Skeletal muscle tissue (tissue), 3 donors: ENCODE measurements at regions not wholly inside any gene's neighbourhood (a gene's known extent, or its start where the extent isn't known, plus 50 kb on each side); places are given as distances from the start of the nearest gene placed in this dataset.
"Not testable (repeated sequence)": the region's sequence is repeated elsewhere in the genome, so short reads cannot be mapped to it uniquely, and the experiment has no call there.

Experiments used
- H3K27ac ChIP-seq: one replicate; pipeline ENCODE4 v1.7.0; 2013; ENCODE audit warnings: mild to moderate bottlenecking, low read depth, low read length, inconsistent platforms
- H3K27me3 ChIP-seq, 3 donors: one replicate each; pipeline ENCODE4 v1.7.0; 2013; ENCODE audit warnings: low read length in 3 of 3; ENCODE audit not compliant: control insufficient read depth in 3 of 3, insufficient read depth in 3 of 3
- H3K36me3 ChIP-seq, 3 donors: one replicate each; pipeline ENCODE4 v1.7.0; 2013; ENCODE audit warnings: low read length in 3 of 3; ENCODE audit not compliant: control insufficient read depth in 3 of 3, insufficient read depth in 3 of 3
- H3K4me1 ChIP-seq, 3 donors: one replicate each; pipeline ENCODE4 v1.7.0; 2013; ENCODE audit warnings: low read length in 3 of 3, mild to moderate bottlenecking in 3 of 3; ENCODE audit not compliant: control insufficient read depth in 3 of 3, insufficient read depth in 3 of 3
- H3K4me3 ChIP-seq, 3 donors: one replicate each; pipeline ENCODE4 v1.7.0; 2013; ENCODE audit warnings: low read length in 3 of 3
- H3K9ac ChIP-seq, 3 donors: one replicate each; pipeline ENCODE4 v1.7.0; 2013; ENCODE audit warnings: low read length in 3 of 3, mild to moderate bottlenecking in 3 of 3, moderate library complexity in 2 of 3, low read depth in 1 of 3
- H3K9me3 ChIP-seq, 3 donors: one replicate each; pipeline ENCODE4 v1.7.0; 2013; ENCODE audit warnings: low read length in 3 of 3; ENCODE audit not compliant: control insufficient read depth in 3 of 3
- donor health status: Osteomylitis.

- Histone ChIP-seq H3K36me3 (no peaks in the 10 kb centered on the region), H3K9ac (no peak overlapping the region), H3K4me3 (no peak overlapping the region), H3K9me3 (no peaks in the 10 kb centered on the region), H3K27me3 (no peaks in the 10 kb centered on the region), H3K4me1 (no peaks in the 10 kb centered on the region), H3K27ac (no peak overlapping the region)
These were observed 481.0 kb upstream of the SOX9 start for GRCh38 chr17:71639865-71640264.

DNA sequence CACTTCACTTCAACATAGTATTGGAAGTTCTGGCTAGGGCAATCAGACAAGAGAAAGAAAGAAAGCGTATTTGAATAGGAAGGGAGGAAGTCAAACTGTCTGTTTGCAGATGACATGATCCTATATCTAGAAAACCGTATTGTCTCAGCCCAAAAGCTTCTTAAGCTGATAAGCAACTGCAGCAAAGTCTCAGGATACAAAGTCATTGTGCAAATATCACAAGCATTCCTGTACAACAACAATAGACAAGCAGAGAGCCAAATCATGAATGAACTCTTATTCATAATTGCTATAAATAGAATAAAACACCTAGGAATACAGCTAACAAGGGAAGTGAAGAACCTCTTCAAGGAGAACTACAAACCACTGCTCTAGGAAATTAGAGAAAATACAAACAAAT lies 473.9 kb upstream of the SOX9 start:
- H3K27me3 ChIP-seq, H3K9me3 ChIP-seq, H3K4me3 ChIP-seq, H3K36me3 ChIP-seq, H3K9ac ChIP-seq, H3K4me1 ChIP-seq, H3K27ac ChIP-seq: not testable (repeated sequence)

DNA sequence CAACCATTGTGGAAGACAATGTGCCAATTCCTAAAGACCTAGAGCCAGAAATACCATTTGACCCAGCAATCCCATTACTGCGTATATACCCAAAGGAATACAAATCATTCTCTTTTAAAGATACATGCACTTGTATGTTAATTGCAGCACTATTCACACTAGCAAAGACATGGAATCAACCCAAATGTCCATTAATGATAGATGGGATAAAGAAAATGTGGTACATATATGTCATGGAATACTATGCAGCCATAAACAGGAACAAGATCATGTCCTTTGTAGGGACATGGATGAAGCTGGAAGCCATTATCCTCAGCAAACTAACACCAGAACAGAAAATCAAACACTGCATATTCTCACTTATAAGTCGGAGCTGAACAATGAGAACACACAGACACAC lies 472.5 kb upstream of the SOX9 start:
- H3K27ac ChIP-seq, H3K9ac ChIP-seq, H3K4me3 ChIP-seq, H3K27me3 ChIP-seq, H3K36me3 ChIP-seq, H3K9me3 ChIP-seq, H3K4me1 ChIP-seq: not testable (repeated sequence)

DNA sequence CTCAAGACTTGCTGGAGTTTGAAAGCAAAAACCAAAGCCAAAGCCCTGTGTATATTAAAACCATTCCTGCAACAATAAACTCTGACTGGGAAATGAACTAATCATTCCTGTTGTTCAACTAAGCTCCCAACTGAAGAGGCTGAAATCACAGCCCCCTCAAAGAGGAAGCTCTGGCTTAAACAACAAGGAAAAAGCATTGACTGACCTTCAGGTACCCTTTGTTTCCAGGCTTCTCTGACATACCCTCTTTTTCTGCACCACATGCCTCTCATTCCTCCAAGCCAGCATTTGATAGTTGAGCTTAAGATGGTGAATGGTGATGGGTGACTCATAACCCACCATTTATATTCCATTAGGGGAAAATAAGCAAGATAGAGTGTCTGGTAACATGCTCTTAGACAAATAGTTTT lies 470.9 kb upstream of the SOX9 start:
- no peaks in the 10 kb centered on the region for H3K36me3 ChIP-seq
- H3K4me1 ChIP-seq, result no peaks in the 10 kb centered on the region
- no peaks in the 10 kb centered on the region for H3K9me3 ChIP-seq
- no peak overlapping the region for H3K27ac ChIP-seq
- no peaks in the 10 kb centered on the region for H3K27me3 ChIP-seq
- H3K9ac ChIP-seq, result no peak overlapping the region
- H3K4me3 ChIP-seq, result no peak overlapping the region

- Histone ChIP-seq H3K36me3 (no peaks in the 10 kb centered on the region), H3K9ac (no peak overlapping the region), H3K4me1 (no peaks in the 10 kb centered on the region), H3K27ac (no peak overlapping the region), H3K9me3 (no peaks in the 10 kb centered on the region), H3K4me3 (no peak overlapping the region), H3K27me3 (no peaks in the 10 kb centered on the region)
These were observed 465.3 kb upstream of the SOX9 start for GRCh38 chr17:71655542-71655941.

GRCh38 chr17:71656964-71657858 lies 463.6 kb upstream of the SOX9 start:
- H3K9ac ChIP-seq, result no peak overlapping the region
- no peaks in the 10 kb centered on the region for H3K27me3 ChIP-seq
- no peaks in the 10 kb centered on the region for H3K9me3 ChIP-seq
- no peak overlapping the region for H3K4me3 ChIP-seq
- H3K36me3 ChIP-seq, result no peaks in the 10 kb centered on the region
- no peaks in the 10 kb centered on the region for H3K4me1 ChIP-seq
- no peak overlapping the region for H3K27ac ChIP-seq

DNA sequence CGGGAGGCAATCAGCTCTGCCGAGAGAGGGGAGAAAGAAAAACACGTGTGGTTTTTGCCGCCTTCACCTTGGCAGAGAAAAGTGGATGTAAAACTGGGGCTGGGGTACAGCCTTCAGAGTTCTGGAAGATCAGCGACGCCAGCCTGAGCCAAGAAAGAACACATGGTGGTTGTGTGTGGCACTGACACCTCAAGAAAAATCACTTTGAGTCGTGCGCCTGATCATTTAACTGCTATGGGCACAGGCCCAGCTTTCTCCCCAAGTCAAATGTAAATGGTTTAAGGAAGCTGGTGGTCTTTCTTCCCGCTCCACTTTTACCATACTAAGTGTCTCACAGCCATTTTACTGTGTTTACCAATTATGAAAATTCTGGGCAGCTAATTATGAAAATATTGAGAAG lies 461.8 kb upstream of the SOX9 start:
- no peaks in the 10 kb centered on the region for H3K27me3 ChIP-seq
- H3K4me3 ChIP-seq, result no peak overlapping the region
- no peak overlapping the region for H3K9ac ChIP-seq
- no peaks in the 10 kb centered on the region for H3K4me1 ChIP-seq
- no peaks in the 10 kb centered on the region for H3K36me3 ChIP-seq
- H3K9me3 ChIP-seq, result no peaks in the 10 kb centered on the region
- H3K27ac ChIP-seq, result no peak overlapping the region

DNA sequence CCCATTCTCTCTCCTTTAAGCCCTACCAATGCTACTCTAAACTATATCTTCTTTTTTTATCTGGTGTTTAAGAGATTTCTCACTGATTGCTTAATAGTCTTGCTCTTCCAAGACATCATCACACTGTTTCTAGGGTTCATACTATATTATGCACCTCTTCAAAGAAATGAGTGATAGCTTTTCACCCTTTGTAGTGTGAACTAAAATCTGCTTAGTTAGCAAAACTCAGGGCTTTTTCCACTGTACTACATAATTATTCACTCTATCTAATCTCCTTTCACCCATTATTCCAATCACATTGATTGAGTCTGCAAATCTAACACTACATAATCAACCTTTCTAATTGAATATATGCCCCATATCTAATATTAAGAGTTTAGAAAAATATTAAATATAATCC lies 456.0 kb upstream of the SOX9 start:
- H3K4me3 ChIP-seq, result no peak overlapping the region
- H3K4me1 ChIP-seq, result no peaks in the 10 kb centered on the region
- peaks cover 0 to 5% (median 2%) of the 10 kb centered on the region in 3 donors for H3K9me3 ChIP-seq
- H3K9ac ChIP-seq, result no peak overlapping the region
- no peaks in the 10 kb centered on the region for H3K36me3 ChIP-seq
- H3K27me3 ChIP-seq, result peaks cover 0 to 2% (median 0%) of the 10 kb centered on the region in 3 donors
- H3K27ac ChIP-seq, result no peak overlapping the region

DNA sequence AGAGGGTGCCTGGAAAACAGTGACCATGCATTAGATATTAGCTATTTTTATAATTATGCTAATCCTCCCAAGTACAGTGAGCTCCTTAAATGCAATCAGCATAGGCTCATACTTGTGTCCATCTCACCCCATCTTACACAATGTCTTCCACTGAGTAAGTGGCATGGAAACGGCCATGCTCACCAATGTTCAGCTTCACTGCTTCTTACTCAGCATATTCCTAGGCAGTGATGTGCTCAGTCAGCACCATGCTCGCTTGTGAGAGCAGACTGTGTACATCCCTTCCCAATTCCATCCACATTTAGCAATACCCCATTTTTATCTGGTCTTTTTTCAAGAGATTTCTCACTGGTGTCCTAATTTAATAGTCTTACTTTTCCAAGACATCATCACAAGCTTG lies 454.8 kb upstream of the SOX9 start:
- Histone ChIP-seq H3K27ac (no peak overlapping the region), H3K9ac (no peak overlapping the region), H3K4me1 (no peaks in the 10 kb centered on the region), H3K36me3 (no peaks in the 10 kb centered on the region), H3K9me3 (peaks cover 0 to 5% (median 2%) of the 10 kb centered on the region in 3 donors), H3K27me3 (peaks cover 0 to 2% (median 0%) of the 10 kb centered on the region in 3 donors), H3K4me3 (no peak overlapping the region)

GRCh38 chr17:71667661-71668060 lies 453.2 kb upstream of the SOX9 start:
- H3K27ac ChIP-seq, result no peak overlapping the region
- no peaks in the 10 kb centered on the region for H3K4me1 ChIP-seq
- H3K9me3 ChIP-seq, result peaks cover 0 to 5% (median 2%) of the 10 kb centered on the region in 3 donors
- no peak overlapping the region for H3K4me3 ChIP-seq
- no peaks in the 10 kb centered on the region for H3K36me3 ChIP-seq
- H3K9ac ChIP-seq, result no peak overlapping the region
- peaks cover 0 to 2% (median 0%) of the 10 kb centered on the region in 3 donors for H3K27me3 ChIP-seq
